HK-2 (cell line): ENCODE measurements at regions not wholly inside any gene's neighbourhood (a gene's known extent, or its start where the extent isn't known, plus 50 kb on each side); places are given as distances from the start of the nearest gene placed in this dataset.
"Not testable (repeated sequence)": the region's sequence is repeated elsewhere in the genome, so short reads cannot be mapped to it uniquely, and the experiment has no call there.

ENCODE experiments used
- DNase-seq: peaks from one replicate; pipeline ENCODE4 v3.0.0-alpha.2; 2018; ENCODE audit not compliant: unreplicated experiment

DNA sequence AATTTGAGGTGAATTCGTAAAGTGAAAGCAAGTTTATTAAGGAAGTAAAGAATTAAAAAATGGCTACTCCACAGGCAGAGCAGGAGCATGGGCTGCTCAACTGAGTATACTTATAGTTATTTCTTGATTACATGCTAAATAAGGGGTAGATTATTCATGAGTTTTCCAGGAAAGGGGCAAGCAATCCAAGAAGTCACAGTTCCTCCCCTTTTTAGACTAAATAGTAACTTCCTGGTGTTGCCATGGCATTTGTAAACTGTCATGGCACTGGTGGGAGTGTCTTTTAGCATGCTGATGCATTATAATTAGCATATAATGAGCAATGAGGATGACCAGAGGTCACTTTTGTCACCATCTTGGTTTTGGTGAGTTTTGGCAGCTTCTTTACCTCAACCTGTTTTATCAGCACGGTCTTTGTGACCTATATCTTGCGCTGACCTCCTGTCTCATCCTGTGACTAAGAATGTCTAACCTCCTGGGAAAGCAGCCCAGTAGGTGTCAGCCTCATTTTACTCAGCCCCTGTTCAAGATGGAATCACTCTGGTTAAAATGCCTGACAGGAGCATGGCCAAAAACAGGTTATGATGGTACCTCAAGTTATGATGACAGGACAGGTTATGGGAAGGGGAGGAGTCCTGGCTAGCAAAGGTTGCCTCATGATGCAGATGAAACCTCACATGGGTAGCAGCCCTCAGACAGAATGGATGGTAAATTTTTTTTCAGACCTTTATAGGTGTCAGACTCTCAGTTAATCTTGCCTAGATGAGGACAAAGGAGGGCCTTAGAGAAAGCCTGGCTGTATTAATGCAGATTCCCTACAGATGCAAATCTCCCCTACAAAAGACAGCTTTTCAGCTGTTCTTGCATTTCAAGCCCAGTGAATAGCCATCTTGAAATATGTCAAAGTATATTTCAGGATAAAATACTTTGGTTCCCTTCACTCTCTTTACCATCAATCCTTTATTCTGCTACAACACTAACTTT, 49.7 kb downstream of the SIPA1L2 start:
- no peak for DNase-seq

DNA sequence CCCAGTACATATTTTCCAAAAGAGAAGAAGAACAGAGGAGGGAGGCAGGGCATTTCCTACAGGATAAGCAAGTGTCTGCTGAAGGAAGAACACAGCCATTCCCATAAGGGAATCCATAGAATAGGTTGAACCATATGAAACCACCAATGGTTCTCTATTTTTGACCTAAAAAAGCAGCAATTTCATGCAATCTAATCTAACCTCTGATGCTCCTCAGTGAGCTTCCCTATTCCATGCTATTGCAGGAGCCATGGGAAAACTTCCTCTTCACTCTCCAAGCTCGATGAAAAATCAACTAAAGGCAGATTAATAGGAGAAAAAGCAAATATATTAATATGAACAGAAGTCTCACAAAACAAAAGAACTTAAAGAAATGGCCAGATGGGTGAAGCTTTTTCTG, 50.5 kb downstream of the SIPA1L2 start:
- DNase-seq, result no peak

DNA sequence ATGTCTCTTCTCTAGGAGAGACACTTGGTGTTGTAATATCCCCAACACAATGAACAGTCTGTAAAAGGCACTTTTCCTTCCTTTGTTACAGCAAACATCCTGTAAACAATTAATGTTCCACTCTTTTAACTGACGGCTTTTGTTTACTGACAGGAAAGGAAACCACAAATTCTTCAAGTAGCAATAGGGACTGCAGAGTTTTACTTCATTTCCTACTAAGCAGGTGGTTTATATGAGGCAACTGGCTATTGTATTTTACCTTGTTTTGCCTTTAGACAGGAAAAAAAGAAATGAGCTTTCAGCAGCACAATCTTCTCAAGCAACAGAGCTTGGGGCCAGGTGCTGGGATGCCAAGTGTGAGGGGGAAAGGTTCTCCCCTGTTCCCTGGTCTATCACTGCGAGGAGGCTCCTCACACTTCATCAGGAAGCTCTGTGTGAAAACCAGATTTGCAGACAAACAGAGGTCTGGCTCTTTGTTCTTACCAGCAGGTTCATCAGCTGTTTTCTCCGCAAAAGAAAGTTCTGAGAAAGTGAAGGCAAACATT, 51.2 kb downstream of the SIPA1L2 start:
- DNase-seq, result no peak

DNA sequence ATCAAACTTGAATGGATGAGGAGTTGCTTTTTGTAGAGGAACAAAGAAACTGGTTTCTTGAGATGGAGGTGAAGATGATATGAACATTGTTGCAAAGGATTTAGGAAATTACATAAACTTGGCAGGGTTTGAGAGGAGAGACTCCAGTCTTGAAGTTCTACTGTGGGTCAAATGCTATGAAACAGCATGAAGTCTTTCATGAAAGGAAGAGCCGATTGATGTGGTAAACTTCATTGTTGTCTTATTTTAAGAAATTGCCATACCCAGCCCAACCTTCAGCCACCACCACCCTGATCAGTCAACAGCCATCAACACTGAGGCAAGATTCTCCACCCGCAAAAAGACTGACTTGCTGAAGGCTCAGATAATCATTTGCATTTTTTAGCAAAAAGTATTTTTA, 52.2 kb downstream of the SIPA1L2 start:
- no peak for DNase-seq

DNA sequence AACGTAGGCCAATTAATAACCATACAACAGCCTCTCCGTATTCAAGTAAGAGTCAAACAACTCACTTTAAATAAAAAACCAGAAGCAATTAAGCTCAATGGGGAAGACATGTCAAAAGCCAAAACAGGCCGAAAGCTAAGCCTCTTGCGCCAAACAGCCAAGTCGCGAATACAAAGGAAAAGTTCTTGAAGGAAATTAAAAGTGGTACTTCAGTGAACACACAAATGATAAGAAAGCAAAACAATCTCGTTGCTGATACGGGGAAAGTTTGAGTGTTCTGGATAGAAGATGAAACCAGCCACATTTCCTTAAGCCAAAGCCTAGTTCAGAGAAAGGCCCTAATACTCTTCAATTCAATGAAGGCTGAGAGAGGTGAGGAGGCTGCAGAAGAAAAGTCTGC, 53.4 kb downstream of the SIPA1L2 start:
- no peak for DNase-seq

DNA sequence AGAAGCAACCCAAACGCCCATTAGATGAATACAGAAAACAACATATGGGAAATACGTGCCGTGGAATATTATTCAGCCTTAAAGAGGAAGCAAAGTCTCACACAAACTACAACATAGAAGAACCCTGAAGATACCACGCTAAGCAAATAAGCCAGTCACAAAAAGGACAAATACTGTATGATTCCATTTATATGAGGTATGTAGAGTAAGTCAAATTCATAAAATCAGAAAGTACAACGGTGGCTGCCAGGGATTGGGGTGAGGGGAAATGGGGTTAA, 54.2 kb downstream of the SIPA1L2 start:
- DNase-seq, result no peak

DNA sequence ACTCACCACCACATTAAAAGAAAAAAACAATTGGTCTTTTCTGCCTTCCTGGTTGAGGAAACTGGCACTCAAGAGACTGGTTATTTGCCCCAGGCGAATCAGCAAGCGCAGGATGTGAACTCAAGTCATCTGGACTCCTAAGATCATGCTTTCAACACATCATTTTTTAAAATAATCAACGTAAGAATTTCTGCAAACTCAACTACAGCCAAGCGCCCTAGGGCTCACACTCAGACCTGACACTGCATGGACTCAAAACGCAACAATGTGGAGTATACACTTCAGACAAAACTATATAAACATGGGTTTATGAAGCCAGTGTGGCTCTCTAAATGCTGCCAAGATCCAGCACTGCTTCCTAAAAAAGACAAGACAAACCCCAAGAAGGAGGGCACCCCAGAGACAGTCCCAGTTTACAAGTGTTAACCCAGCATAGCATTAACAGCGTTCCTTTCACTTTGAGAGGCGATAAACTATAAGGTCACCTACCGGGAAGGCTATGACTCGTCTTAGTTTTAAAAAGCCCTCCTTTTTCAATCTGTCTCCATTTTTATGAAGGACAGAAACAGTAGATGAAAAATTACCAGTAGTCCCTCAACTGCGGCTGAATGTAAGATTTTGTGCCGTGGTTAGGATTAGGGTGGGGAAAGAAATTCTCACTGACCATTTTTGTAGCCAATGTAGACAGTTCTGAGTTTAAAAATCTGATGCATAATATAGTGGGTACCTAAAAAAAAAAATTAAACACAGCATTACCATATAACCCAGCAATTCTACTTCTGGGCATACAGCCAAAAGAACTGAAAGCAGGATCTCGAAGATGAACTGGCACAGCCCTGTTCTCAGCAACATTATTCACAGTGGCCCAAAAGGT, 54.8 kb downstream of the SIPA1L2 start:
- no peak for DNase-seq

DNA sequence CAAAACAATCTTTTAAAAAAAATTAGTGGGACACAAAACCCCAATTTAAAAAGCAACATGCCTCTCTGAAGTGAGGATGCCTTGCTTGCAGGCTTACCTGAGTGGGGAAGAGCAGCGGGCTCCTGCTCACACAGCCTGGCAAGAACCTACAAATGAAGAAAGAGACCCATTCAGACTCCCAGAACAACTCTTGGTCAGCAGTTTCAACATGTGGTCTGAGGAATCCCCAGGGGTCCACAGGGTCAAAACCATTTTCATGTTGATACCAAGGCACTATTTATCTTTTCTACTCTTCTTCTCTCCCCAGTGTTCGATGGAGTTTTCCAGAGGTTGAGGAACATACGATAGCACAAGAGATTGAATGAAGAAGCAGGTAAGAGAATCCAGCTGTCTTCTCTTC, 55.9 kb downstream of the SIPA1L2 start:
- no peak for DNase-seq

DNA sequence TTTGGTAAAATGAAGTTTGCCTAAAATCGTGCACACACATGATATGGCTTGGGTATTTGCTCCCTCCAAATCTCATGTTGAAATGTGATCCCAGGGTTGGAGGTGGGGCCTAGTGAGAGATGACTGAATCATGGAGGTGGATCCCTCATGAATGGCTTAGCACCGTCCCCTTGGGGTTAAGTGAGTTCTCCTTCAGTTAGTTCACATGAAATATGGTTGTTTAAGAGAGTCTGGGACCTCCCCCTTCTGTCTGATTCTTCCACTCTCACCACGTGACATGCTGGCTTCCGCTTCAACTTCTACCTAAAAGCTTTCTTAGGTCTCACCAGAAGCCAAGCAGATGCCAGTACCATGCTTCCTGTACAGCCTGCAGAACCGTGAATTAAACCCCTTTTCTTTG, 58.4 kb downstream of the SIPA1L2 start:
- DNase-seq, result no peak

DNA sequence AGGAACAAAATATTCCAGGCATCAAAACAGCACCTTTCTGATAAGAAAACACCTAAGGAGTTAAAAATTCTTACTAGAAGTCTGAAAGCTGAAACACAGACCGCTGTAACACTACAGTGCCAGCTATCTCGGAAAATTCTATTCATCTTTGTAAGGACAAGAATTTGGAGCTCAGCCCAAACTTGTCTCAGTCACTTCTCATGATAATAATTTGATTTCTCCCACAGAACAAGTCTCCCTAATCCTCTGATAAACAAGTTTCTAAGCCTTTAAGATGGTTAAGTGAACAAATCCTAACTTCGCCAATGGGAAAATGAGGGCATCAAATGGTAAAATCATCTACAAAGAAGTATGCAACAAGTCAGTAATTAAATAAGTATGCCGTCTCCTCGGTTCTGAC, 59.9 kb downstream of the SIPA1L2 start:
- DNase-seq, result no peak

DNA sequence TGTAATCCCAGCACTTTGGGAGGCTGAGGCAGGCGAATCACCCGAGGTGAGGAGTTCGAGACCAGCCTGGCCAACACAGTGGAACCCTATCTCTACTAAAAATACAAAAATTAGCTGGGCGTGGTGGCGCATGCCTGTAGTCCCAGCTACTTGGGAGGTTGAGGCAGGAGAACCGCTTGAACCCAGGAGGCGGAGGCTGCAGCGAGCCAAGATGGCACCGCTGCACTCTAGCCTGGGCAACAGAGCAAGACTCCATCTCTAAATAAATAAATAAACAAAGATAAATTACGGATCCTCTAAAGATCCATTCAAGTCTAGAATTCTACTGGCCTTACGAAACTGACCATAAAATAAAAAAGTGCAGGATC, 60.4 kb downstream of the SIPA1L2 start:
- not testable (repeated sequence) for DNase-seq

DNA sequence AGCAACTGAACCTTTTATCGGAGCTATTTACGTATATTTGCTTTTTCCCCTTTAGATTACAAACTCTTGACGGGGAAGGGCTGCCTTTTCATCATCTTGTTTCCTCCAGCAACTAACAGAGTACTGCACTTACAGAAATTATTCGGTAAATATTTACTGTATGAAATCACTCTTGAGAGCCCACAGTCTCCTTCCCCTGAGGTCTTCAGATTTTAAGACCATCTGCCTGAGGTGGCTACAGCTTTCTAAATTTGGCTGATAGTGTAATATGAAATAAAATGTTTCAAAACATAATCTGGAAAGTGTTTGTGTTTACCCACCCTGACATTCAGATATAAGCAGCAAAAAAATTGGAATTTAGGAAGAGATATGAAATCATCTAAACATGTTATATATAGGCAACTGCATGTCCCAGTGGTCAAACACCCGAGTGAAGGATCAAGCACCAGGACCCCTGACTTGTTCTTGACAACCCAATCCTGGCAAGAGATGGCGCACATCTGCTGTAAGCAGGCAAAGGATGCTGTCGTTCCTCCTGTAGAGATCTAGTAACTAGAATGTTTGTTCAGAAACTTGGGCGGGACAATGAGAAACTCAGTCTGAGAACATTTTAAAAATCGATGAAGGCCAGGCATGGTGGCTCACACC, 60.9 kb downstream of the SIPA1L2 start:
- no peak for DNase-seq

DNA sequence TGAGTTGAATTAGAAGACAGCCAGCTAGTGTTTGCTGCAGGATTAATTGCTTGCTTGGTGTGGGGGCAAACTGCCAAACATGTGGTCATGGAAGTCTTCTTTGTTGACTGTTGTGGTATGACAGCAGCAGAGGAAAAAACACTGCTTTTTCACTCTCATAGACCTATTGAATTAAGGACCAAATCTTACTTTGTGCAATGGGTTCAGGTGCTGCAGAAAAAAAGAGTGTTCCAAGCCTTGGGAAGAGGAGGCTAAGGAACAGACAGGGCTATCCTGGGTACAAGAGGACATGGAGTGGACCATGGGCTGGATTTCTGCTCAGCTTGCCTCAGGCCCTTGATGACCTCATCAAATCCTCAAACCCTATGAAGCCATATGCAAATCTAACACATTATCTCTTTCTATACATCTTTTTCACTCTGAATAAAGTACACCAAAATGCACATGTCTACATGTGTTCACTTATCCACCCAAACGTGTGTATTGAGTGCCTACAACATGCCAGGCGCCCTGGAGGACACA, 61.5 kb downstream of the SIPA1L2 start:
- DNase-seq, result no peak

DNA sequence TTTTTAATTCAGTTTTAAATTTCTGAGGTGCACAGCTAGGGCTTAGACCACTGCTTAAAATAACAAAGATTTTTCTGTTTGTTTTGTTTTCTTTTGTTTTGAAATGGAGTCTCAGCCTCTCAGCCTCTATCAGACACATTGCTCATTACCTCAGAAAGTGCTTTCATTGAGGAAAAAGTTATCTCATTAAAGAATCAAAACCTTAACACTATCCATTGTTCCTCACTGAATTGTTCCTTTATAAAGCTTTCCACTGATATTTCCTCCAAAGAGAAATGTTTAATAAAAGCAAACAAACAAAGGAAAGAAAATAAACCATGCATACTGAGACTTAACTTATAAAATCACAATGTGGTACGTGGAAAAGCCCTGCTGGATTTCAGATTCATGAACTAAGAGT, 63.8 kb downstream of the SIPA1L2 start:
- DNase-seq, result no peak

DNA sequence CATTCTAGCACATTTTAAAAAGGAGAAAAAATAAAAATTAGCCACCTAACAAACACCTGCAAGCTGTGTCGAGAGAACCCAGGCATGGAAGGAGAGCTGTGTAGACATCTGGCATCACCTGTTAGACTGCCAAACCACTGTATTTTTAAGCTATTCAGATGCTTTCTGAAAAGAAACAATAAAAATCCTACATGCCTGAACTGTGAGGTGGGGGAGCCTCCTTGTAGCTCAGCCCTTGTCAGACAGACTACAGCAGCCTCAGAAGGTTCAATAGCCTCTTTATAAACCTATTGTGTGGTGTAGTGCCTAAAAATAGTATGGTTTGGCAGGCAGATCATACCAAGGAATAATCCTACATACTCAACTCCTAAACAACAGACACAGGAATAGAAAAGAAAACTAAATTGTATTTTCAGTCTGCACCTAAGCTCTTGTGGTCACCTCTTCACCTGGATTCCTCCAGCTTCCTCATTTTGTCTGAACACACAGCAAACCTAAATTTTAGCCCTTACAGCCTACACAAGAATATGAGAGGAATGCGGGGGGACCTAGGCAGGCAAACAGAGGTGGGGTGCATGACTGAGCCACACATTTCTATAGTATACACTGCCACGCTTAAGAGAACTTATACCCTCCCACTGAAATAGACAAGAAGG, 67.0 kb downstream of the SIPA1L2 start:
- DNase-seq, result no peak

DNA sequence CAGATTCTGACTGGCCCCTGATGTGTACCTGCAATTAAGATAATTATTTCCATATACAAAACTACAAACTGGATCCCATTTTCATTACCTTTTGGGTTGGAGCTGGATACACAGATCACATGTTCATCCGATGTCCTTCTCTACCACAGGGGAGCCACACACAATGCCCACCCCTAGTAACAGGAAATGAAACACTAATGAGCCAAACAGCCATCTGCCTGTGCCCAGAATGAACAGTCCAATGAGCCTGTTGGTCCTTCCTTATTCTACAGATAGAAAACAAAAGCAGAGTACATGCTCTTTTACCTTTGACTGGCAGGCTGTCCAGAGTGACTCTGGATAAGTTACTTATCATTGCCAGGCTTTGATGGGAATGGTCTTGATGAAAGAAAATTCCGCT, 68.6 kb downstream of the SIPA1L2 start:
- DNase-seq, result no peak

DNA sequence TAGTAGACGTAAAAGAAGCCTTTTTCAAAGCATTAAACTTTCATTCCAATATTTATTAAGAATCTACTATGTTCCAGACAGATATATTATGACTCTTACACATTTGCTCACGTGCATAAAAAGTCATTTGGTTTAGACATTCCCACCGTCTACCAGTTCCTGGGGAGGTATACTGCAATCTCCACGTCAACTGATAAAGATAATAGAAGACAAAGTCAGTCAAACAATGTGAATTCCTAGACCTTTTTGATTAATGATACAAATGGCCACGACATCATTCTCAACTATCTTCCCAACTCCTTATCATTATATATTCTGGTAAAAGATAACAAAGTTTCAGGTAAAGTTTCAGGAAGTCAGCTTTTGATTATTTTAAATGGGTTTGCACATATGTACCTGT, 69.0 kb downstream of the SIPA1L2 start:
- no peak for DNase-seq

DNA sequence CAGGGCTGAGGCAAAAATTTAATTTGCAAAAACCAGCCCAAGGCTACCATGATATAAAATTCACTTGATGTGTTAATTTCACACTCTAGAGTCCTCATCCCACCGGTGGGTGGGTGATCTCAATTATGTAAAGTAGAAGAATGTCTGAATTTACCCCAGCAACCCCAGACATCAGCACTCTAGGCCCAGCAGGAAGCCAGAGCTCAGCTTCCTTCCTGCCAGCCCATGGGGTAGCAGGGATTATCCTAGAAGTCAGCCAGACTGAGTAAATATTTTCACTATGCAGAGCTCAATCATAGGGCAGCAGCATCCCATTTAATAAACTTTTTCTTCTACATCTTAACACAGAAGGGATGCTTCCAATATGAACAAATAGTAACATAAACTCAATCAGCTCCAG, 71.0 kb downstream of the SIPA1L2 start:
- DNase-seq, result no peak

DNA sequence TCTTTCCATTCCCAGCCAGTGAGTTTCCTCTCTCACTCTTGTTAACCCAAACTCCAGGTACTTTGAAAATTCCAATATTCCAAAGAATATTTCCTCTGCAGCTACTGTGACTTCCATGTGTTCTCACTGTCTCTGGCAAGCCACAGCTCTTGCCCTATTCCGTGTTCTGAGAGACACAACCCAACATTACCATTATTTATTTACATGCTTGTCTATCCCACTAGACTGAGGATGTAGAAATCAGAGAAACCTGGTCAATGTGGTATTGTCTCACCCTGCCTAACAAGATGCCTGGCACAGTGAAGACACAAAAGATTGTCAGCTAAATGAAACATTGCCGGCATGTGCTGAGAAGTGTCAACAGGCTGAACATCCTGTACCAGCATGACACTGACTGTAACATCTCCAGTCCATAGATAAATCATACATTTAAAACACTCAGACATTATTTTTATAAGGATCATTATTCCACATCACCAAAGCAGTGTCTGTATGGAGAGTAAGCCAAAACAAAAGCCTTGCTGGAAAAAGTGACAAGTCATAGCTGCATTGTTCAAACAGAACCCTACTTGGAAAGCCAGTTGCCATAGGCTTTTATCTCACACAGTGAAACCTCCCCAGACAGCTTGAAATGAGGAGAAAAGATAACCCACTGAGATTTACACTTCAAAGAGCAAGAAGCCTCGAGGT, 72.3 kb downstream of the SIPA1L2 start:
- no peak for DNase-seq

DNA sequence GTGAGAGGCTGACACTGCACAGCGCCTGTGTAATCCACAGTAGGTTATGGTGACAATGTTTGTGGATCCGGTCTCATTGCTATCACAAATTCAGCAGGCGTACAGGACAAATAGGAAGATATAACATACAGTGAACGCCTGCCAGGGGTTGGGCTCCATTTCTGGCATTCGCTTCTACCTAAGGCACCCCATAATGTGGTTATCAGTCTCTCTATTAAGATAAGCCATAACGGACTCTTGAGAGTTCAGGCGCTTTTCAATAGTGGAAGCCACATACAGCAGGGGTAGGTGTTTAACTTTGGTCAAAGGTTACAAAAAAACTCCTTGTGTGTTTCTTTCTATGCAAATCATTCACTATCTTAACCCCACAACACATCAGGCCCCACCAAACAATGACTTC, 72.8 kb downstream of the SIPA1L2 start:
- DNase-seq, result no peak

DNA sequence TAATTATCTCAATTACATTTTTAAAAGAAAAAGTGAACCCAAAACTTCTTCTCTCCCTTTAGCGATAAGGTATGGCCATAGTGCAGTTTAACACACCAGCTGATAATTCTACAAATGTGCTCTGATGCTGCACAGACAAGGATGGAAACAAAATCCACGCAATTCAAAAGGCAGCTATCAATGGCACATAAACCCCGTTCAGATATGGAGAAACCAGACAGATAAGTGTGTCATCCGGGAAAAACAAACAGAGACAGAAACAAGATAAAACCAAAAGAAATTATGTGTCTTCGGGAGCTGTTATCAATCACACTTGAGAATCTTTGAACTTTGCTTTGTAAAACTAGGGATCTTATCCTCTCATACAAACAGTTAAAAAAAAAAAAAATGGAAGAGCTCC, 73.6 kb downstream of the SIPA1L2 start:
- DNase-seq, result no peak
